SK-N-SH (cell line): ENCODE measurements at regions not wholly inside any gene's neighbourhood (a gene's known extent, or its start where the extent isn't known, plus 50 kb on each side); places are given as distances from the start of the nearest gene placed in this dataset.

Experiments
- GATA2 ChIP-seq: sonication (generic); formaldehyde crosslinking; IDR thresholded peaks from 2 replicates; pipeline ENCODE4 v1.5.0; 2020; ENCODE audit warnings: mild to moderate bottlenecking, missing genetic modification reagents
- JUND ChIP-seq: IDR thresholded peaks from 2 replicates; pipeline ENCODE4 v1.4.0; 2012
- RCOR1 ChIP-seq: fragments of 150-350 bp; IDR thresholded peaks from 2 replicates; pipeline ENCODE4 v1.6.1; 2017; ENCODE audit warnings: antibody characterized with exemption, low read length
- SIN3A ChIP-seq: IDR thresholded peaks from 2 replicates; pipeline ENCODE4 v1.6.1; 2012; ENCODE audit warnings: low read depth, mild to moderate bottlenecking, low read length, moderate library complexity, borderline replicate concordance
- TEAD4 ChIP-seq: IDR thresholded peaks from 2 replicates; pipeline ENCODE4 v1.4.0; 2012; ENCODE audit warnings: mild to moderate bottlenecking, borderline replicate concordance; ENCODE audit not compliant: insufficient read depth
- USF2 ChIP-seq: fragments of 150-350 bp; IDR thresholded peaks from 2 replicates; pipeline ENCODE4 v1.6.1; 2017; ENCODE audit warnings: antibody characterized with exemption, low read length, low read depth, borderline replicate concordance
- TF ChIP-seq, protein P1 (sequence below): fragments of 200-600 bp; sonication (generic); IDR thresholded peaks from 2 replicates; pipeline ENCODE4 v1.6.1; 2017; ENCODE audit warnings: antibody characterized with exemption, mild to moderate bottlenecking, moderate library complexity
- TF ChIP-seq, protein P2 (sequence below): IDR thresholded peaks from 2 replicates; pipeline ENCODE4 v1.4.0; 2012; ENCODE audit warnings: low read depth
- TF ChIP-seq, protein P3 (sequence below): IDR thresholded peaks from 2 replicates; pipeline ENCODE4 v1.4.0; 2012; ENCODE audit warnings: low read depth, borderline replicate concordance

- TF ChIP-seq USF2 (no peak), JUND (no peak), SIN3A (no peak), RCOR1 (no peak), GATA2 (no peak), TEAD4 (no peak)
- TF ChIP-seq, protein P1, sequence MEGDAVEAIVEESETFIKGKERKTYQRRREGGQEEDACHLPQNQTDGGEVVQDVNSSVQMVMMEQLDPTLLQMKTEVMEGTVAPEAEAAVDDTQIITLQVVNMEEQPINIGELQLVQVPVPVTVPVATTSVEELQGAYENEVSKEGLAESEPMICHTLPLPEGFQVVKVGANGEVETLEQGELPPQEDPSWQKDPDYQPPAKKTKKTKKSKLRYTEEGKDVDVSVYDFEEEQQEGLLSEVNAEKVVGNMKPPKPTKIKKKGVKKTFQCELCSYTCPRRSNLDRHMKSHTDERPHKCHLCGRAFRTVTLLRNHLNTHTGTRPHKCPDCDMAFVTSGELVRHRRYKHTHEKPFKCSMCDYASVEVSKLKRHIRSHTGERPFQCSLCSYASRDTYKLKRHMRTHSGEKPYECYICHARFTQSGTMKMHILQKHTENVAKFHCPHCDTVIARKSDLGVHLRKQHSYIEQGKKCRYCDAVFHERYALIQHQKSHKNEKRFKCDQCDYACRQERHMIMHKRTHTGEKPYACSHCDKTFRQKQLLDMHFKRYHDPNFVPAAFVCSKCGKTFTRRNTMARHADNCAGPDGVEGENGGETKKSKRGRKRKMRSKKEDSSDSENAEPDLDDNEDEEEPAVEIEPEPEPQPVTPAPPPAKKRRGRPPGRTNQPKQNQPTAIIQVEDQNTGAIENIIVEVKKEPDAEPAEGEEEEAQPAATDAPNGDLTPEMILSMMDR: no peak
- TF ChIP-seq, protein P2, sequence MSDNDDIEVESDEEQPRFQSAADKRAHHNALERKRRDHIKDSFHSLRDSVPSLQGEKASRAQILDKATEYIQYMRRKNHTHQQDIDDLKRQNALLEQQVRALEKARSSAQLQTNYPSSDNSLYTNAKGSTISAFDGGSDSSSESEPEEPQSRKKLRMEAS: no peak
- TF ChIP-seq, protein P3, sequence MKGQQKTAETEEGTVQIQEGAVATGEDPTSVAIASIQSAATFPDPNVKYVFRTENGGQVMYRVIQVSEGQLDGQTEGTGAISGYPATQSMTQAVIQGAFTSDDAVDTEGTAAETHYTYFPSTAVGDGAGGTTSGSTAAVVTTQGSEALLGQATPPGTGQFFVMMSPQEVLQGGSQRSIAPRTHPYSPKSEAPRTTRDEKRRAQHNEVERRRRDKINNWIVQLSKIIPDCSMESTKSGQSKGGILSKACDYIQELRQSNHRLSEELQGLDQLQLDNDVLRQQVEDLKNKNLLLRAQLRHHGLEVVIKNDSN: no peak
Measured at GRCh38 chr10:124222318-124222987, 129.1 kb upstream of the CHST15 start.
